UCSD-AML1 (cell line): ENCODE measurements at regions not wholly inside any gene's neighbourhood (a gene's known extent, or its start where the extent isn't known, plus 50 kb on each side); places are given as distances from the start of the nearest gene placed in this dataset.

Source experiments
- DNase-seq: peaks from one replicate; lab custom pipeline; 2025; ENCODE audit not compliant: unreplicated experiment; lab: John Stamatoyannopoulos, UW

DNA sequence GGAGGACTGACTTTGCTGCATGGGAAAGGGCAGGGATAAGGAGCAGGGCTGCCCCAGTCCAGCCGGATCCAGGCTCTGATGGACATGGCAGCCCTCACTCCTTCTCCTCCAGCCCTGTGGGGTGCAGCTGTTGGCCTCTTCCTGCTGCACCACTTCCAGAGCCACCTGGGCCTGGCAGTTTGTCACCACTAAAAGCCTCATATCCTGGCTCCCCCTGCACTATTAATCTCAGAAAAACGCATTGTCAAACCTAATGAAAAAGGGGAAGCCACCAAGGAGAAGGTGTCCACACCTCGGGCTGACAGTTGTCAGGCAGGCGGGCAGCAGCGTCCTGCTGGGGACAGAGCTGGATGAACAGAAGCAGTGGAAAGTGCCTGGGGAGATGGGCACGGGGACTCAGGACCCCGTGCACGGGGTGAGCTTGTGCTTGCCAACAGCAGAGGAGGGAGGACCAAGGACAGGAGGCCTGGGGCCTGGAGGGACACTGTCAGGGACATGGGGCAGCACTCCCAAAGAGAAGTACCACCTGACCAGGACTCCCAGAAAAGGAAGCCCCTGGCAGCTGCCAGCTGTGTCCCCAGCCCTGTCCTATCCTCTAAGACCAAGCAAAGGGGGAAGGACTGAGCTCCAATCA, 151.1 kb upstream of the TSHZ3 start:
- DNase-seq, result no peak

DNA sequence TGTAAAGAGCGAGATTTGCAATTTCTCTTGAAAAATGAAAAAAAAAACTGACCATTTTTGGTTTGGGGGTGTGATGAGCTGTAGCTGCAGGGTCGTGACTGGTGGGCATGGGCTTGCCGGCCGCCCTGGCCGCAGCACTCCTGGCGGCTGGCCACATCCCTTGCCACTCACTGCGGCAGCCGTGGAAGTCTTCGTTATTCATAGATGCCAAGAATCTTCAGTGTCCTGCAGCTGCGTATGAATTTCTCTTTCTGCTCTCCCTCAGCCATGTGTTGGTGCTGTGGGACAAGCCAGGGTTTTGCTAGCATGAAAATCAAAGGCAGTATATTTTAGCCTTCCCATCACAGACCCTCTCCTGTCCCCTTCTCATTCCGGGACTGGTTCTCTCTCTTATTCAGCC, 151.7 kb upstream of the TSHZ3 start:
- DNase-seq, result no peak

DNA sequence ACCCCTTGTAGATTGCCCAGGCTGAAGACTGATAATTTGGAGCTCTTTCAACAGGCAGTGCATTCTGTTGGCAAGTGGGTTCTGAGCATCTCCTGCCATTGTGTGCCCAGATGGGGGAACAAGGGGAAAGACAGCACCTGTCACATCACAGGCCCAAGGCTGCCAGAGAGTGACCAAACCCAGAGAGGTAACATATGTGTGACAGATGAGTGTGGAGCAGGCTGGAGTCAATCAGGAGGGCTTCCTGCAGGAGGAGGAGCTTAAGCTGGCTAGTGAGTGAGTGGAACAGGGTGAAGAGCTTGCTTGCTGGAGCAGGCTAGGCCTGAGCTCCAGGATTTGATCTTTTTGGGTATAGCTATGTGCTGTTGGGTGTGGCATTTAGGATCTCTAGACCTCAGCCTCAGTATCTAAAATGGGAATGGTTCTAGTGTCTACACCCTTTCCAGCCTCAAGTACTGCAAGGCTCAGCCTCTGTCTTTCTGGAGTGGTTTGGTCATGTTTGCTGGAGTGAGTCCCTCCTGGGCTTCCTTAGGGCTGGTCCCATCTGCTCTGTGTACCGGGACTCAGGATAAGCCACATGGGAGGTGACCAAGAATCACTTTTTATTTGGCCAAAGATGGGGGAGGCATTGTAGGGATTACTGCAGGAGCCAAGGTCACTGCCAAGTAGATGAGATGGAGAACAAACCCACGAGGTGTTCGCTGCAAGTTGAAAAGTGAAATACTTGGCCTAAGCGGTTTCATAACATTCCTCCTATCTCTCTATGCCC, 152.4 kb upstream of the TSHZ3 start:
- no peak for DNase-seq

DNA sequence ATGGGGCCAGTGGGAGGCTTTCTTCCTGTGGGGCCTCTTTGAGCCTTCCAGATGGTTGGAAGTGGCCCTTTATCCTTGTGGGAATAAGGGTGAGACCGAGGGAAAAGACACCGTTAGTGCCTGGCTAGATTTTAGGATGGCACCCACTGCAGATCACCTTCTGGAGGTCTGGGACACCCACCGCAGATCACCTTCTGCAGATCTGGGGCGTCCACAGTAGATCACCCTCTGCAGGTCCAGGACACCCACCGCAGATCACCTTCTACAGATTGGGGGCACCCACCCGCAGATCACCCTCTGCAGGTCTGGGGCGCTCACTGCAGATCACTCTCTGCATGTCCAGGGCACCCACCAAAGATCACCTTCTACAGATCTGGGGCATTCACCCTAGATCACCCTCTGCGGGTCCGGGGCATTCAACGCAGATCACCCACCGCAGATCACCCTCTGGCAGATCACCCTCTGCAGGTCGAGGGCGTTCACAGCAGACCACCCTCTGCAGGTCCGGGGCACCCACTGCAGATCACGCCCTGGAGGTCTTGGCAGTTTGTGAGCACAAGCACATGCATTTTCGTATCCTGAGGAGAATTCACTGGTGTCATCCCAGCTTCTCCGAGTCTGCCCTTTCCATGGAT, 153.4 kb upstream of the TSHZ3 start:
- DNase-seq, result no peak

DNA sequence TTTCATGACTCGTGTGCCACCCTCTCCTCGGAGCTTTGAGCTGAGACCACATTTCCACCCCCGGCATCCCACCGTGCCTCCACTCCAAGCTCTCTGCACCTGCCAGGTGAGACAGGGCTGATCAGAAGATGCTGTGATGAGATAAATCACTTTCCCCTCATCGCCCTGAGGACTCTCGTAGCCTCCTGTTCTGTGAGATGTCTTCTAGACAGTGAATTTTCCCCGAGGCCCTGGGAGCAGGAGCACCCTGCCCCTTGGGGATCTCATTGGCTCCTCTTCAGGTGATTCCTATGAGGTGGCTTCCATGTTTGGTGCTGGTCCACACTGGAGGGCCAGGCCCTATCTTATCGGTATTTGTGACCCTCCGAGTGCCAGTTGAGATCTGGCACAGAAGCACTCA, 154.0 kb upstream of the TSHZ3 start:
- DNase-seq, result no peak

DNA sequence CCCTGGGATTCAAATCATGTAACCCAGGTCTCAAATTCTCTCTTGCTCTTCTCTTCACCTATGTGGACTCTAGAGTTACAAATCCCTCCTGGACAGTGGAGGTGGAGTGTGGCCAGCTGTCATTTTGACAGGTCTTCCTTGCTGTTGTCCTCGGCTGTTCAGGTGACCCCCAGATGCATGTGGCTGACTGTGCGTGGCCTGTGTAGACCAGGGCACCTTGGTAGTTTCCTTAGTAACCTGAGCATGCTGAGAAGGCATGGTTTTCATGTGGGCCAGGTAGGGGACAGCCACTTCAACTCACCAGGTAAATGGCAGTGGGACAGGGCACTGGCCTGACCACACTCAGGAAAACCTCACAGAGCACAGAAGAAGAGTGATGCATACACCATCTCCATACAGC, 155.0 kb upstream of the TSHZ3 start:
- no peak for DNase-seq

DNA sequence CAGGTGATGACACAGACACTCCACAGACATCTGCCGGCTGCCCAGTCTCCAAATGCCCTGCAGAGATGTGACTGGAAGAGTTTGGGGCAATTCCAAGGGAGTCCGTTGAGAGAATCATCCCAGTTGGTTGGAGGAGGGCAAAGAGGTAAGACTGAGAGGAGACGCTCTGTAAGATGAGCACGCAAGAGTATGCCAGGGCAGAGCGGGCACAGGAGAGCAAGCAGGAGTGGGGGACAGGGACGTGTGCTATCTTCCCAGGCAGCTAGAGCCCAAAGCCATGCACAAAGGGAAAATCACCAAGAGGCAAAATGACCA, 156.3 kb upstream of the TSHZ3 start:
- DNase-seq, result no peak

DNA sequence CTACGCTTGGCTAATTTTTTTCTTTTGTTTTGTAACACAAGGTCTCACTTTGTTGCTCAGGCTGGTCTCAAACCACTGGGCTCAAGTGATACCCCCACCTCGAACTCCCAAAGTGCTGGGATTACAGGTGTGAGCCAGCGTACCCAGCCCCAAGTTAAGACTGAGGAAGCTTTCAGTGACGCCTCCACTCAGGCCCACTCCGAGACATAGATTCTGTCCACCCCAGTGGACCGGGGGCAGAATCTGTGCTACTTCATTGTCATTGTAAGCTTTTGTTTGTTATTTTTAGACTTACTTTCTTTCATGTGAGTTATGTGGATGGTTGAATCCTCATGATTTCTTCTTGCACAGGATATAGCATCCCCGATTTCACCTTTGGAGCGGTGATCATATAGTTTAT, 156.9 kb upstream of the TSHZ3 start:
- no peak for DNase-seq

DNA sequence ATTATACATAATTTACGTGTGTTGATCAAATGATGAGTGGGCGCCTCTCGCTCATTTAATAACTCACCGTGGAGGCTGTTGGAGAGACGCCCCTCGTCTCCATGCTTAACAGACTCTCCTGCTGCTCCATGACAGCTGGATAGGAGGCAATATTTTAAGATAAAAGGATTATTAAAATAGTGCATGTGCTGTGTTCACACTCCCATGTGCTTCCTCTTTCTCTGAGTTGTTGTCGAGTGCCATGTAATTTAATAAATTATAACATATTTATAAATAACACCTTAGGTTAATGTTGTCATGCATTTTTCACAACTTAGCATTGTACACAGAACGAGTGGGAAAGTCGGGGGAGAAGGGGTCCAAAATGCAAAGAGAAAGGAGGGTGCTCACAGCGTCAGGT, 161.4 kb upstream of the TSHZ3 start:
- no peak for DNase-seq

DNA sequence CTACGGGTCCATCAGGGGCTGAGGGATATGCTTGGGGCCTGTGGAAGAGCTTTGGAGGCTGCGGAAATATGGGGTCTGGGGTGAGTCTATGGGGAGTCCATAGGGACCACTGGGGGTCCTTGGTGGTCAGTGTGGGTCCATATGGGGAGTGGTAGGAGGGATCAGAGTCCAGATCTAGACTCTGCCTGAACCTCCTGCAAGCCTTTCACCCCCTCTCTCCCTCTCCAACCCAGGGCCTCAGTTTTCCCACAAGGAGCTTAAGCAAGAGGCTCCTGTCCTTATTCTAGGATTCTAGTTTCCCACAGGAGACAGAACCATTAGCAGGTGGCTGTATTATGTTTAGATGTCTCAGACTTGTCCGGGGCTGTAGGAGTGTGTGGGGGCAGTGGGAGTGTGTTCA, 161.9 kb upstream of the TSHZ3 start:
- no peak for DNase-seq

DNA sequence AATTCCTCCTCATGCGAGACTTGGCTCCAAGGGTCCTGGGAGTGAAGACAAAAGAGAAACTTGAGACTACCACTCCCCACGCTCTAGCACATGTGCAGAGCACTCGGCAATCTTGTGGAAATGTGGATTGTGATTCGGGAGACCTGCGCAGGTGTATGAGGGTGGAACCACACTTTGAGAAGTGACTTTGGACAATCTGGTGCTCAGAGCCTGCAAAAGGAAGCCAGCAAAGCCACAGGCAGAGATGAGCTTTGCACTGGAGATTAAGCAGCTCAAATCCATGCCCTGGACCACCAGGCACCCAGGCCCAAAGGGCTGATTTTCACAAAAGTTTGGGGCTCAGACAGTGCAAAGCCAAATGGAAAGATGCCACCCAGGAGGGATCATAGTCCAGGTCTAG, 162.5 kb upstream of the TSHZ3 start:
- DNase-seq, result no peak

DNA sequence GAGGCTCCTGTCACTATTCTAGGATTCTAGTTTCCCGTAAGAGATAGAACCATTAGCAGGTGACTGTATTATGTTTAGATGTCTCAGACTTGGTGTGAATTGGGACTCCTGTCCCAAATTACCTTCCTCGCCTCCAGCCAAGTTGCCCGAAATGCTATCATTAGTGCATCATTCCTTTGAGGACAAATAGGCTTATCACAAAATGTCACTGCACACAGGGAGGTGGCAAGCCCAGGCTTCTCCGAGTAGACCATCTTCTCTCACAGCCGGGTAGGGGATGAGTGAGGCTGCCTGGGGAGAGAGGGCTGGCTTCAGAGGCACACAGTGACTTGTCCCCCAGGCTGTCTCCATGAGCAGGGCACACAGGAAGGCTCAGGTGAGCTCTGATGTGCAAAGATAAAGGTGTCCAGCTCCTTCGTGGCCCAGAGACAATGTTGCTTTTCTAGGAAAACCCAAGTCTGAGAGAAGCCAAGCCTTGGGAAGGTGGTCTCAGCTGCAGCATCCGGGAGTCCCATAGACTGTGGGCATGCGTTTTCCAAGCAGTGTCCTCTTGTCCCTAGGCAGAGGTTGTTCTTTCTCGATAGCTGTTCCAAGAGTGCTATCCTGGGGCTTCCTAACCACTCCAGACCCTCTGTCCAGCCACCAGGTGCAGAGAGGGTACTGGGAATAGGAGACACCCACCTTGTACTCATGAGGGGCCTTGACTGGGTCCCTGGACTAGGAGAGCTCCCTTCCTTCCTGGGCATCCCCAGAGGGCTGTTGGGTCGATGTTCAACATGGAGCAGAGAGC, 163.1 kb upstream of the TSHZ3 start:
- no peak for DNase-seq

DNA sequence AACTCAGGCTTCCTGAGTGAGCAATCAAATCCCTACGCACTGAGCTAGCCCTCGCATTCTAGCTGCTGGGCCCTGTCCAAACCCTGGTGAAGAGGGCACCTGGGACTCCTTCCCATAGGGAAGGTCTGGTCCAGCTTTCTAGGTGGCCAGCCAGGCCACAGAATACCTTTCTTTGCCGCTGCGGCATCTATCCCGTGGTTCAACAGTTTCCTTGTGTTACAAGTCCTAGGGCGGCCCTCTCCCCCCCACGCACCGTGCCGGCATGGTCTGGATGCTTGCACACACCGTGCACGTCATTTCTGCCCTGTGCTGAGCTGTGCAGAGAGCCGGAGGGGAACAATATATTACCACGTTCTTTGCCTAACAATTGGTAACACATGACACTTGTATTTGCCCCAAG, 164.6 kb upstream of the TSHZ3 start:
- no peak for DNase-seq

DNA sequence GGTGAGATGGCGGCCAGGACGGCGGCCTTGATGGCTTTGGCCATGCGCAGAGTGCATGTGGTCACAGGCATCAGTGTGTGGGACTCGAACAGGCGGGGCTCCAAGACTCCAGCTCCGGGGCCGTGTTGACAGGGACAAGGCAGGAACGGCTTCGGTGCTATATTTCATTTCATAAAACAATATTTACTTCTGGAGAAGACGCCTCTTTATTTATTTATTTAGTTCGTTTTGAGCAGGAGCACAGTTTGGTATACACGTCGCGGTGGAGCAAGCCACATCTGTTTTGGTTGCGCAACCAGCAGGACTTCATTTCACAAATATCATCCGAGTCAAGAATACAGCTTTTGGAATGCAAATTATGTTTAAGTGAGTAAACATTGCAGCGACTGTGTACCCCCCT, 166.7 kb upstream of the TSHZ3 start:
- no peak for DNase-seq

DNA sequence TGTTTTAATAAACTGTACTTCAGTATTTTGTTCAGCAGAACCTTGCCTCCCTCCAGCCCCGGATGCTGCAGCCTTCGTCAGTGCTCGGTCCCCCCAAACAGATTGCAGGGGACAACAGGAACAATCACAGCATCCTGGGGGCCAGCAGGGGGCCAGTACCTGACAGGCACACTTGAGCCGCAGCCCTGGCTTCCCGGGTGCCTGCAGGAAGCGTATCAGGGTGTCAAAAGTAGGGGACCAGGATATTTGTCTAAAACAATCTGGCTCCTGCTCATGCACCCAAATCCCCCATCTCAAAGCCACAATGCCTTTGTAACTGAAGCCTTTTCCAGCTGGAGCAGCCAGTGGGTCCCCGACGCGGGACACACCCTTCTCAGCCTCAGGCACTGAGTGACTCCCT, 167.5 kb upstream of the TSHZ3 start:
- no peak for DNase-seq

DNA sequence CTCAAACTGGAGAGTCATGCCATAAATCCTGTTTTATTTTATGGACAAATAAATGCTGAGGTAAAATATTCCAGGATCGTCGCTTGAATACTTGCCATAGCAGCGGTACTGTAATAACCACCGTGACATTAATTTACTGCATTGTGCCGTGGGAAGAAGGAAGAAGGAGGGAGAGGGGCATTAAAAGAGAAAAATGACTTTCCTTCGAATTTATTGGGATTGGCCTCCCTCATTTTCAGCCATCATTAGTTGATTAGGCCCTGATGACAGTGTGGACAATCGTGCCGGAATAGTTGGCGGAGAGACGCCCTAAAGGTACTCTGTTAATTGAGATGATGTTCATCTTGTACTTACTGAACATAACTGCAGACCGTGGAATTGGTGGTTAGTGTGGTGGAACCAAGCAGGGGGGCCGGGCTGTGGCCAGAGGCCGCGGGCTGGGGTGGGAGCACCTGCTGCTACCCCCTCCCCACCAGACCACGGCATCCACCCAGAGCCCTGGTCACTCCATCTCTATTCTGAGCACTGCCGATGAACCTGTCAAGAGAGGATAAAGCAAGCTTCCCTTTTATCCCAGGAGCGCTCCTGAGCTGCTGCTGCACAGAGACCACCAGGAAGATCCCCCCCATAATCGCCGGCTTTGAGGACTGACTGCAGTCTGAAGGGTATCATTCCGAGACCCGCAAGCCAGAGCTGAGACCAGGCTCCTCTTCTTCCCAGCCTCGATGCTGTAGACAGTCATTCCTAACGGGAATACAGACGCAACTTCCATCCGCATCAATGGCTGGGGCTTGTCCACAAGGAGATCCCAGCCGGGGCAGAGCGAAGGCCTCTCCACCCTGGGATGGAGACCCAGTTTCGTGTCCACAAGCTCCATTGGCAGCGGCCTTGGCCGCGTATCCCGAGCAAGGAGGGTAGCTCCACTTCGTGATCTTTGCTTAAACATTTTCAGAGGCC, 168.3 kb upstream of the TSHZ3 start:
- no peak for DNase-seq

DNA sequence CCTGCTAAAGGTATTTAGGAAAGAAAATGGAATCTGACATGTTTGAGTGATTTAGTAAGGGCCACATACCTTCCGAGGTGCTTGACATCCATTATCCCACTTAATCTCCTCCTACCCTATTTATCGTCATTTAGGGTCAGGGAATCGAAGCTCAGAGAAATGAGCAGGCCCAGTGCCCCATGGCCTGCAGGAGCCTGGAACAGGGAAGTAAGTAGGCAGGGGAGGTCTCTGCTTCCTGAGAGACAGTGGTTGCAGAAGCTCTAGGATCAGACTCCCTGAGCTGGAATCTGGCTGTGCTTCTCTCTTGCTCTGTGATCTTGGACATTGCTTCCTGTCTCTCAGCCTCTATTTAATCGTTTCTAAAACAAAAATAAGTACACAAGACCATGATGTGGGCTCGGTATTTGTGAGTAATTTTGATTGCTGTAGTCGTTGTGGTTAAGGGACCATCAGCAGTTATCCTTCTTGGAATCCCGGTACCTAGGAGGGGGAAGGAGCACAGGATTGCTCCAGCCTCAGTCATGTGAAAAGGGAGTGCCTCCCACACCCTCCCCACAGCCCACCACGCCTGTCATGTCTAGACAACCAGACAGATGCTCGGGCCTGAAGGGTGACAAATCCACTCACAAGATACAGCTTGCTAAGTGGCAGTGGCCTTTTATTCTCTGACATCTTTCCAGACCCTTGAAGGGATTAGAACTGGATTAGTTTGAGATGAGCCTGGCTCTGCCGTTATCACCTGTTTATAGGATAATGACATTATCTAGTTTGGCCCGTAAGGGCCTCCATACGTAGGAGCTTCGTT, 169.2 kb upstream of the TSHZ3 start:
- DNase-seq, result no peak

DNA sequence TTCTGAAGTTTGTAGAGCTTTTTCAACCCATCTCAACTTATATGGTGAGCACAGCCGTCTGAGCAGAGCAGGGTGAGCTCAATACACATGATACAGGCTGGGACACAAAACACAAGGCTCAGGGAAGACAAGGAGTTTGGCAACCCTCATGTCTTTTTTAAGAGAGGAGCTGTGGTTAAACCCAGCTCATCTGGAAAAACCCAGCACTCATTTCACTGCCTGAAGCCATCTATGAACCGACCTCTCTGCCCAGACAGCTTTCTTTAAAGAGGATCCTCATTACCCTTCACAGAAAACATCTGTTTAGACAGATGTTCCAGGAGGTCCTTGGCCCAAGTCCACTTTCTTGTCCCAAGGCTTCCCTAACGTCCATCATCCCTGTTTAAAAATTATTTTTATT, 170.0 kb upstream of the TSHZ3 start:
- DNase-seq, result no peak

DNA sequence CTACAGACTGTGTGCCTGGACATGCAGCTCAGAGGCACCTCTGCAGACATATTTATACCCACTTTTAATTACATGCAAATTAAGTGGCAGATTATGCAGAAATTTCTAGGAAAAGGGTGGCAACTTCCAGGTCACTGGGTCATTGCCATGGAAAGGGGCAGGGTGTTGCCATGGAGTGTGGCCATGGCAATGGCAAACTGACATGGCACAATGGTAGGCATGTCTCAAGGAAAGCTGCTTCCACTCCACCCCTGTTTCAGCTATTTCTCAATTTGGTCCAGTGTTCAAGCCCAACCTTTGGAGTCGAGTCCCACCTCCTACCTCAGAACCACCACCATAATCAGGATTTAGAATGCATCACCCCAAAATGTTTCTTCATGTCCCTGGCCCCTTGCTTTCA, 170.7 kb upstream of the TSHZ3 start:
- DNase-seq, result no peak

DNA sequence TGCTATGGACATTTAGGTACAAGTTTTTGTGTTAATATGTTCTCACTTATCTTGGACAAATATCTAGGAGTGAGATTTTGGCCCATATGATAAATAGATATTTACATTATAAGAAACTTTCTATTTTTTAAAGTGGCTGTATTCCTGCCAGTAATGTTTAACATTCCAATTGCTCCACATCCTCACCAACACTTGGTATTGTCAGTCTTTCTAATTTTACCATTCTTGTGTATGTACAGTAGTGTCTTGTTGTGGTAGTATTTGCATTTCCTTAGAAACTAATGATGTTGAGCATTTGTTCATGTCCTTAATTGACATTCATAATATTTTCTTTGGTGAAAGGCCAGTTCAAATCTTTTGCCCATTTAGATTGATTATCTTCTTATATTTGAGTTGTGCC, 171.4 kb upstream of the TSHZ3 start:
- DNase-seq, result no peak
